ENCODE measurements at regions not wholly inside any gene's neighbourhood (a gene's known extent, or its start where the extent isn't known, plus 50 kb on each side); places are given as distances from the start of the nearest gene placed in this dataset.
"Not testable (repeated sequence)": the region's sequence is repeated elsewhere in the genome, so short reads cannot be mapped to it uniquely, and the experiment has no call there.

- Histone ChIP-seq H3K9me3 (ENCODE audit: control insufficient read depth, low read length) (no peaks in the 10 kb centered on the region), H3K4me1 (ENCODE audit: control insufficient read depth, insufficient read depth, low read length, poor library complexity, severe bottlenecking) (no peaks in the 10 kb centered on the region), H3K27me3 (replicated peaks; ENCODE audit: control insufficient read depth, insufficient read depth, low read length, poor library complexity, severe bottlenecking) (no peaks in the 10 kb centered on the region), H3K4me3 (ENCODE audit: insufficient read depth, low read depth, low read length, poor library complexity, severe bottlenecking) (no peak overlapping the region), H3K27ac (ENCODE audit: insufficient read depth, low read length, poor library complexity, severe bottlenecking) (no peak overlapping the region), H3K36me3 (ENCODE audit: control insufficient read depth, insufficient read depth, low read length) (no peaks in the 10 kb centered on the region)
- DNase-seq, result no peak
Observed at GRCh38 chr13:65154661-65155447, 2075.3 kb downstream of the PCDH9 start.

DNA sequence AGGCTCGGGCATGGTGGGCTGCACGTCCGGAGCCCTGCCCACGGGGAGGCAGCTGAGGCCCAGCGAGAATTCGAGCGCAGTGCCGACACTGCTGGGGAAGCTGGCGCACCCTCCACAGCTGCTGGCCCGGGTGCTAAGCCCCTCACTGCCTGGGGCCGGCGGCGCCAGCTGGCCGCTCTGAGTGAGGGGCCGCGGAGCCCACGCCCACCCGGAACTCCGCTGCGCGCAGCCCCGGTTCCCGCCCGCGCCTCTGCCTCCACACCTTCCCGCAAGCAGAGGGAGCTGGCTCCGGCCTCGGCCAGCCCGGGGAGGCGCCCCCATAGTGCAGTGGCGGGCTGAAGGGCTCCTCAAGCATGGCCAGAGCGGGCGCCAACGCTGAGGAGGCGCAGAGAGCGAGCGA, 2080.4 kb downstream of the PCDH9 start:
- no peak overlapping the region for H3K4me3 ChIP-seq (ENCODE audit: insufficient read depth, low read depth, low read length, poor library complexity, severe bottlenecking)
- H3K27ac ChIP-seq (ENCODE audit: insufficient read depth, low read length, poor library complexity, severe bottlenecking), result no peak overlapping the region
- H3K4me1 ChIP-seq (ENCODE audit: control insufficient read depth, insufficient read depth, low read length, poor library complexity, severe bottlenecking), result no peaks in the 10 kb centered on the region
- no peak for DNase-seq
- no peaks in the 10 kb centered on the region for H3K36me3 ChIP-seq (ENCODE audit: control insufficient read depth, insufficient read depth, low read length)
- no peaks in the 10 kb centered on the region for H3K27me3 ChIP-seq (replicated peaks; ENCODE audit: control insufficient read depth, insufficient read depth, low read length, poor library complexity, severe bottlenecking)
- no peaks in the 10 kb centered on the region for H3K9me3 ChIP-seq (ENCODE audit: control insufficient read depth, low read length)

DNA sequence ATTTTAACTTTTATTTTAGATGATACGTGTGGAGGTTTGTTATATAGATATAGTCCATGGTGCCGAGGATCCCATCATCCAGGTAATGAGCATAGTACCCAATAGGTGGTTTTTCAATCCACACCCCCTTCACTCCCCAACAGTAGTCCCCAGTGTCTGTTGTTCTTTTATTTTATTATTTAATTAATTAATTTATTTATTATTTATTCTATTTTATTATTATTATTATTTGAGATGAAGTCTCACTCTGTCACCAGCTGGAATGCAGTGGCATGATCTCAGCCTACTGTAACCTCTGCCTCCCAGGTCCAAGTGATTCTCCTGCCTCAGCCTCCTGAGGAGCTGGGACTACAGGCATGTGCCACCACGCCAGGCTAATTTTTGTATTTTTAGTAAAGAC, 2086.2 kb downstream of the PCDH9 start:
- H3K36me3 ChIP-seq (ENCODE audit: control insufficient read depth, insufficient read depth, low read length), result no peaks in the 10 kb centered on the region
- no peak overlapping the region for H3K27ac ChIP-seq (ENCODE audit: insufficient read depth, low read length, poor library complexity, severe bottlenecking)
- H3K9me3 ChIP-seq (ENCODE audit: control insufficient read depth, low read length), result no peaks in the 10 kb centered on the region
- no peak for DNase-seq
- H3K27me3 ChIP-seq (replicated peaks; ENCODE audit: control insufficient read depth, insufficient read depth, low read length, poor library complexity, severe bottlenecking), result no peaks in the 10 kb centered on the region
- no peak overlapping the region for H3K4me3 ChIP-seq (ENCODE audit: insufficient read depth, low read depth, low read length, poor library complexity, severe bottlenecking)
- no peaks in the 10 kb centered on the region for H3K4me1 ChIP-seq (ENCODE audit: control insufficient read depth, insufficient read depth, low read length, poor library complexity, severe bottlenecking)

DNA sequence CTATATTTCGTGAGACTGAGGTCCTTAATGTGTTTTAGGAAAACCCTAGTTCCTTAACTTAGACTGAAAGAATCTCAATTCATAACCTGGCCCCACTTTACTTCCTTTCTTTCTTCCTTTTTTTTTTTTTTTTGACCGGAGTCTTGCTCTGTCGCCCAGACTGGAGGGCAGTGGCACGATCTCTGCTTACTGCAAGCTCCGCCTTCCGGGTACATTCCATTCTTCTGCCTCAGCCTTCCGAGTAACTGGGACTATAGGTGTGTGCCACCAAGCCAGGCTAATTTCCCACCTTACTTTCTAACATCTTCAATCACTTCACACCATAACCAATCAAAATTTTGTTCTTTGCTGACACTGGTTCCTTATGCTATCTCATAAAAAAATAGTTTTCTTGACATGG, 2097.0 kb downstream of the PCDH9 start:
- H3K4me1 ChIP-seq (ENCODE audit: control insufficient read depth, insufficient read depth, low read length, poor library complexity, severe bottlenecking), result no peaks in the 10 kb centered on the region

DNA sequence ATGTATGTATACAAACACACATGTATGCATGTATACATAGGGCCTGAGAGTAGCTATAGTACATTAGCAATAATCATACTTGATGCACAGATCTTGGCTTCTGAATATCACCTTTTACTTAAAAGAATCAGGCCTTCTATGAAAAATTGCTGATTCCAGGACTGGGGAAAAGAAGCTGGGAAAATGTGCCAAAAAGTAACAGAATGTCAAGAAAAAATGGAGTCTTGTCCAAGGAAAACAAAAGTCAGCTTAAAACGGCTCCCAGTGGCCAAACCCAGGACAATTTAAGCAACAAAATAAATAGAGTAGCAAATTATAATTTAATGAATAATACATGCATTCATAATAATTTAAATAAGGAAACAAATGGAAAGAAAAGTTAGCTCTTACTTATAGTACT, 2104.9 kb downstream of the PCDH9 start:
- Histone ChIP-seq H3K4me1 (ENCODE audit: control insufficient read depth, insufficient read depth, low read length, poor library complexity, severe bottlenecking) (no peaks in the 10 kb centered on the region), H3K27me3 (replicated peaks; ENCODE audit: control insufficient read depth, insufficient read depth, low read length, poor library complexity, severe bottlenecking) (no peaks in the 10 kb centered on the region), H3K36me3 (ENCODE audit: control insufficient read depth, insufficient read depth, low read length) (no peaks in the 10 kb centered on the region), H3K4me3 (ENCODE audit: insufficient read depth, low read depth, low read length, poor library complexity, severe bottlenecking) (no peak overlapping the region), H3K27ac (ENCODE audit: insufficient read depth, low read length, poor library complexity, severe bottlenecking) (no peak overlapping the region), H3K9me3 (ENCODE audit: control insufficient read depth, low read length) (no peaks in the 10 kb centered on the region)
- DNase-seq, result no peak

More for the DNA sequence above, 2097.0 kb downstream of the PCDH9 start:
- Histone ChIP-seq H3K9me3 (ENCODE audit: control insufficient read depth, low read length) (no peaks in the 10 kb centered on the region), H3K4me3 (ENCODE audit: insufficient read depth, low read depth, low read length, poor library complexity, severe bottlenecking) (no peak overlapping the region), H3K27me3 (replicated peaks; ENCODE audit: control insufficient read depth, insufficient read depth, low read length, poor library complexity, severe bottlenecking) (no peaks in the 10 kb centered on the region), H3K27ac (ENCODE audit: insufficient read depth, low read length, poor library complexity, severe bottlenecking) (no peak overlapping the region), H3K36me3 (ENCODE audit: control insufficient read depth, insufficient read depth, low read length) (no peaks in the 10 kb centered on the region)
- DNase-seq, result no peak

GRCh38 chr13:65112531-65112941, 2117.6 kb downstream of the PCDH9 start:
- no peaks in the 10 kb centered on the region for H3K4me1 ChIP-seq (ENCODE audit: control insufficient read depth, insufficient read depth, low read length, poor library complexity, severe bottlenecking)
- DNase-seq, result no peak
- no peak overlapping the region for H3K4me3 ChIP-seq (ENCODE audit: insufficient read depth, low read depth, low read length, poor library complexity, severe bottlenecking)
- no peak overlapping the region for H3K27ac ChIP-seq (ENCODE audit: insufficient read depth, low read length, poor library complexity, severe bottlenecking)
- no peaks in the 10 kb centered on the region for H3K36me3 ChIP-seq (ENCODE audit: control insufficient read depth, insufficient read depth, low read length)
- H3K9me3 ChIP-seq (ENCODE audit: control insufficient read depth, low read length), result no peaks in the 10 kb centered on the region
- no peaks in the 10 kb centered on the region for H3K27me3 ChIP-seq (replicated peaks; ENCODE audit: control insufficient read depth, insufficient read depth, low read length, poor library complexity, severe bottlenecking)

DNA sequence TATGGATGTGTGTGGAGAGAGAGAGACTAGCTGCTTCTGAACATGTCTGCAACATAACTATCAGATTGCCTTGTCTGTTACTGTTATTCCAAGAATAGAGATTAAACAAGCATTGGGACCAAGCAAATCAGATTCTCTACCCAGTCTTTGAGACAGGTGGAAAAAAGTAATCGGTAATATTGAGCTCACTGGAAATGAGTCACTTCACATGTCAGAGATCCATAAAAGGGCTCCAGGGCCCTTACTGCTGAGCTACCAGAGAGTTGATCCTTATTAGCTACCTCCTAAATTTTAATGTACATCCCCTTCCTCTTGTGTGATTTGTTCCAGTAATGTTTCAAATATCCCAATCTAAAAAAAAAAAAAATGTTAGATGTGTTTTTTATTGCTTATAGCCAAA, 2118.0 kb downstream of the PCDH9 start:
- Histone ChIP-seq H3K27ac (ENCODE audit: insufficient read depth, low read length, poor library complexity, severe bottlenecking) (no peak overlapping the region), H3K4me3 (ENCODE audit: insufficient read depth, low read depth, low read length, poor library complexity, severe bottlenecking) (no peak overlapping the region), H3K9me3 (ENCODE audit: control insufficient read depth, low read length) (no peaks in the 10 kb centered on the region), H3K36me3 (ENCODE audit: control insufficient read depth, insufficient read depth, low read length) (no peaks in the 10 kb centered on the region), H3K4me1 (ENCODE audit: control insufficient read depth, insufficient read depth, low read length, poor library complexity, severe bottlenecking) (no peaks in the 10 kb centered on the region), H3K27me3 (replicated peaks; ENCODE audit: control insufficient read depth, insufficient read depth, low read length, poor library complexity, severe bottlenecking) (no peaks in the 10 kb centered on the region)
- DNase-seq, result no peak

DNA sequence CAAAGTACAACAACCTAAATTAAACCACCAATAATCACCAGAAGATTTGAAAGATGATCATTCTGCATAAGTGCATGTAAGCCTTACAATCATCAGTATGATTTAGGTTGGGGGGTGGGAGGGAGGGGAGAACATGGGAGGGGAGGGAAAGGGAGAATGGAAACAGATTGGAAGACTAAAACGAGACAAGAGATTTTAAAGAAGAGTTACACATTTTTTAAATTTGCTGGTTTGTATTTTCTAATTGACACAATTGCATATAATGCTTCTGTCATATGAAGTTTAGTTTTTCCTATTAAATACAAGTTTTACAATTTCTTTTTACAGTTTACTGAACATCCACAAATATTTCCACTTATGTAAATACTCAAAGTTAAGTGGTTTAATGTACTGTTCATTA, 2118.9 kb downstream of the PCDH9 start:
- H3K9me3 ChIP-seq (ENCODE audit: control insufficient read depth, low read length), result no peaks in the 10 kb centered on the region
- no peaks in the 10 kb centered on the region for H3K27me3 ChIP-seq (replicated peaks; ENCODE audit: control insufficient read depth, insufficient read depth, low read length, poor library complexity, severe bottlenecking)
- no peak for DNase-seq

DNA sequence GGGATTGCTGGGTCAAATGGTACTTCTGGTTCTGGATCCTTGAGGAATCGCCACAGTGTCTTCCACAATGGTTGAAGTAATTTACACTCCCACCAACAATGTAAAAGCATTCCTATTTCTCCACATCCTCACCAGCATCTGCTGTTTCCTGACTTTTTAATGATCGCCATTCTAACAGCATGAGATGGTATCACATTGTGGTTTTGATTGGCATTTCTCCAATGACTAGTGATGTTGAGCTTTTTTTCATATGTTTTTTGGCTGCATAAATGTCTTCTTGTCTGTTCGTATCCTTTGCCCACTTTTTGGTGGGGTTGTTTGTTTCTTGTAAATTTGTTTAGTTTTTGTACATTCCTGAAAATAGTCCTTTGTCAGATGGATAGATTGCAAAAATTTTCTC, 2125.7 kb downstream of the PCDH9 start:
- not testable (repeated sequence) for H3K27me3 ChIP-seq (replicated peaks; ENCODE audit: control insufficient read depth, insufficient read depth, low read length, poor library complexity, severe bottlenecking); H3K27ac ChIP-seq (ENCODE audit: insufficient read depth, low read length, poor library complexity, severe bottlenecking); H3K36me3 ChIP-seq (ENCODE audit: control insufficient read depth, insufficient read depth, low read length); H3K9me3 ChIP-seq (ENCODE audit: control insufficient read depth, low read length); DNase-seq; H3K4me1 ChIP-seq (ENCODE audit: control insufficient read depth, insufficient read depth, low read length, poor library complexity, severe bottlenecking); H3K4me3 ChIP-seq (ENCODE audit: insufficient read depth, low read depth, low read length, poor library complexity, severe bottlenecking)

More for the DNA sequence above, 2118.9 kb downstream of the PCDH9 start:
- no peaks in the 10 kb centered on the region for H3K4me1 ChIP-seq (ENCODE audit: control insufficient read depth, insufficient read depth, low read length, poor library complexity, severe bottlenecking)
- H3K27ac ChIP-seq (ENCODE audit: insufficient read depth, low read length, poor library complexity, severe bottlenecking), result no peak overlapping the region
- no peak overlapping the region for H3K4me3 ChIP-seq (ENCODE audit: insufficient read depth, low read depth, low read length, poor library complexity, severe bottlenecking)
- H3K36me3 ChIP-seq (ENCODE audit: control insufficient read depth, insufficient read depth, low read length), result no peaks in the 10 kb centered on the region

DNA sequence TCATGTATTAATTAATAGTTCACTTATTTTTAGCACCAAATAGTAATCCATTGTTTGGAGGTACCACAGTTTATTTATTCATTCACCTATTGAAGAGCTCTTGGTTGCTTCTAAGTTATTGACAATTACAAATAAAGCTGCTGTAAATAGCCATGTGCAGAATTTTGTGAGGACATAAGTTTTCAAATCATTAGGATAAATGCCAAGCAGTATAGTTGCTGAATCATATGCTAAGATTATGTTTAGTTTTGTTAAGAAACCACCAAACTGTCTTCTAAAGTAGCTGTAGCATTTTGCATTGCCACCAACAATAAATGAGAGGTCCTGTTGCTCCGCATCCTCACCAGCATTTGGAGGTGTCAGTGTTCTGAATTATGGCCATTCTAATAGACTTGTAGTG, 2126.8 kb downstream of the PCDH9 start:
- no peaks in the 10 kb centered on the region for H3K36me3 ChIP-seq (ENCODE audit: control insufficient read depth, insufficient read depth, low read length)
- no peaks in the 10 kb centered on the region for H3K4me1 ChIP-seq (ENCODE audit: control insufficient read depth, insufficient read depth, low read length, poor library complexity, severe bottlenecking)
- no peaks in the 10 kb centered on the region for H3K27me3 ChIP-seq (replicated peaks; ENCODE audit: control insufficient read depth, insufficient read depth, low read length, poor library complexity, severe bottlenecking)
- H3K27ac ChIP-seq (ENCODE audit: insufficient read depth, low read length, poor library complexity, severe bottlenecking), result no peak overlapping the region
- no peaks in the 10 kb centered on the region for H3K9me3 ChIP-seq (ENCODE audit: control insufficient read depth, low read length)
- DNase-seq, result no peak
- H3K4me3 ChIP-seq (ENCODE audit: insufficient read depth, low read depth, low read length, poor library complexity, severe bottlenecking), result no peak overlapping the region

Measured in effector memory CD4-positive, alpha-beta T cell (primary cell).